Epidermal melanocyte (primary cell): ENCODE measurements at regions not wholly inside any gene's neighbourhood (a gene's known extent, or its start where the extent isn't known, plus 50 kb on each side); places are given as distances from the start of the nearest gene placed in this dataset.
"Not testable (repeated sequence)": the region's sequence is repeated elsewhere in the genome, so short reads cannot be mapped to it uniquely, and the experiment has no call there.

Source experiments
- DNase-seq: peaks from one replicate; pipeline ENCODE4 v3.0.0; 2011; ENCODE audit warnings: low spot score; ENCODE audit not compliant: insufficient read length

- DNase-seq, result no peak
Observed at GRCh38 chr18:77329651-77330050, 80.0 kb downstream of the GALR1 start.

GRCh38 chr18:77334876-77335275, 85.2 kb downstream of the GALR1 start:
- no peak for DNase-seq

DNA sequence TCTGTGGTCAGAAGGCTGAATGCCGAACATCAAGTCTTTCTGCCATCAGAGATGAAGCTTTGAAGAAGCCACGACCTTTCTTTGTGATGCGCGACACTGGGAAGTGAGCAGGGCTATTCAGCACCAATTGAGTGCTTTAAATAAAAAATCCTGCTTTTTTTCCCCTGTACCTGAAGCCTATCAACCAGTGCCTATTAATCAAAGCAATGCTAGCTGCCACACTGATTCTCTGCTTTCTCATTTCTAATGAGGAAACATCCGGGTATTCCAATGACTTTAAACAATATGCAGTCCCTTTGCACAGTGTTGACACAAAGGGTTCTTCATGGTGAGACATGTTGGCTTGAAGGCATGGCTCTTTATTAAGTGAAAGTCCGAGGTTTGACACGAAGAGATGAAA, 88.0 kb downstream of the GALR1 start:
- DNase-seq, result no peak

- no peak for DNase-seq
Observed at GRCh38 chr18:77339093-77339492, 89.4 kb downstream of the GALR1 start.

GRCh38 chr18:77339623-77340022, 90.0 kb downstream of the GALR1 start:
- no peak for DNase-seq

GRCh38 chr18:77340815-77341214, 91.2 kb downstream of the GALR1 start:
- DNase-seq, result no peak

GRCh38 chr18:77341527-77342325, 92.1 kb downstream of the GALR1 start:
- no peak for DNase-seq

GRCh38 chr18:77342736-77343135, 93.1 kb downstream of the GALR1 start:
- no peak for DNase-seq

- DNase-seq, result no peak
Observed at GRCh38 chr18:77343846-77344510, 94.3 kb downstream of the GALR1 start.

GRCh38 chr18:77344786-77345500, 95.3 kb downstream of the GALR1 start:
- no peak for DNase-seq

DNA sequence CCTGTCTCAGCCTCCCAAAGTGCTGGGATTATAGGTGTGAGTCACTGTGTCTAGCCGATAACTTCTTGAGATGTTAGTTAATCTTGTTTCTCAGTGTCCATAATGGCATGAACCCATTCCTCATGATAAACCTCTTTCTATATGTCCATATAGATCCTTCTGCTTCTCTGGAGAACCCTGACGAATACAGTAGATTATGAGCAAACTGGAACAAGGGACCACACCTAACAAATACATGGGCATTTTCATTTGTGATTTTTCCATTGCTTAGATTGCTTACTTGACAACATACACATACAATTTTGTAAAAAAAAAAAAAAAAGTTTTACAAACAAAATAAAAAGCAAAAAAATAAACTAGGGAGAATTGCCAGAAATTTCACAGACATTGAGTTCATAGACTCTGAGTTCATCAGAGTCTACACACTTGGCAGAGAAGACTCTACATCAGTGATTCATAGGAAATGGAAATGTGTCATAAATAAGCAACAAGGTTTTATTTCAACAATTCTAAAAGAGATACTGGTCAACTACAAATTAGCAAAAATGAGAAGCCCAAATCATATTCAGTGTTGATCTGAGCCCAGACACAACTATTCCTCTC, 96.7 kb downstream of the GALR1 start:
- no peak for DNase-seq

DNA sequence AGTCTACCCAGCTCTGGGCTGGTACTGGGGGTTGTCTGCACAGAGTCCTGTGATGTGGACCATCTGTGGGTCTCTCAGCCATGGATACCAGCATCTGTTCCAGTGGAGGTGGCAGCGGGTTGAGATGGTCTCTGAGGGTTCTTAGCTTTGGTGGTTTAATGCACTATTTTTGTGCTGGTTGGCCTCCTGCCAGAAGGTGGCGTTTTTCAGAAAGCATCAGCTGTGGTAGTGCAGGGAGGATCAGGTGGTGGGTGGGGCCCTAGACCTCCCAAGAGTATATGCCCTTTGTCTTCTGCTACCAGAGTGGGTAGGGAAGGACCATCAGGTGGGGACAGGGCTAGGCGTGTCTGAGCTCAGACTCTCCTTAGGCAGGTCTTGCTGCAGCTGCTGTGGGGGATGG, 103.7 kb downstream of the GALR1 start:
- not testable (repeated sequence) for DNase-seq

GRCh38 chr18:77359561-77360314, 110.1 kb downstream of the GALR1 start:
- DNase-seq, result no peak

- no peak for DNase-seq
Observed at GRCh38 chr18:77360315-77361190, 110.9 kb downstream of the GALR1 start.

DNA sequence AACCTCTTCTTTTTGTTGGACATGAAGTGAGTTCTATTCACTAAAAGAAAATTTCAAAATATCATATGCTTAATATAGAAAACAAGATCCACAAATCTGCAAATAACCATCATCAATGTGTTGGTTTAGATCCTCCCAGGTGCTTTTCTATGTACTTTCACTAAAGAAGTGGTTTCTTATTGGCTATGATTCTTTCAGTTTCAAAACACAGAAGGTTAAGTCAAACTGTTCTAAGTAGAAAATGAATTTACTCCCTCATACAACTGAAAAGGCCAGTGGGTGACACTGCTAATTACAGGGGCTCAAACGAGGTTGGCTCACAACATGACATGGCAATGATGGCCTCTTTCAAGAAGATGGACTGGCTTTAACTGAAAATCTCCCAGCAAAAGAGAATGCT, 111.7 kb downstream of the GALR1 start:
- DNase-seq, result no peak

- no peak for DNase-seq
Observed at GRCh38 chr18:77365667-77366066, 116.0 kb downstream of the GALR1 start.

GRCh38 chr18:77366067-77366719, 116.5 kb downstream of the GALR1 start:
- DNase-seq, result no peak

- DNase-seq, result no peak
Observed at GRCh38 chr18:77366720-77367641, 117.3 kb downstream of the GALR1 start.

- no peak for DNase-seq
Observed at GRCh38 chr18:77369644-77370043, 120.0 kb downstream of the GALR1 start.
